ENCODE measurements at regions not wholly inside any gene's neighbourhood (a gene's known extent, or its start where the extent isn't known, plus 50 kb on each side); places are given as distances from the start of the nearest gene placed in this dataset.

DNA sequence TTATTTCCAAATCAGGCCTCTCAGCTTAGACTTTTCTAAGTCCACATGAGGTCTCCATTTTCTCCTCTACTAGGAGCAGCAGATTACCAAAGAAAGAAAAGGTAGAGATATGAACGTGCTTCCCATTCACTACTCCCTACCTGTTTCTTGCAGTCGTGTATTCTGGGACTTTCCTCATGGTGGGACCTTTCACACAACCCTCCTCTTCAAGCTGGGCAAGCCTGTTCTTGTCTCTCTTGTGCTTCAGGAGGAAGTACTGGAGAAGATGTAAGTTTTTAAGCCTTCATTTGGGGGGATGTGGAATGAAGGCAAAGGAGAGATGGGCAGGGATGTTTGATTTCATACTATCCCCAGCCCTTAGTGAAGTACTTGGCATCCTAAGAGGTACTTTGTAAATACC, 128.8 kb upstream of the SESN3 start:
- no peak for TF ChIP-seq POLR2AphosphoS5 (IDR thresholded peaks at IDR 0.05; ENCODE audit: borderline replicate concordance, low read depth, low read length)
- TF ChIP-seq EZH2 (IDR thresholded peaks at IDR 0.05), result no peak

Data from SK-N-MC (cell line).